GM18507 (cell line): ENCODE measurements at regions not wholly inside any gene's neighbourhood (a gene's known extent, or its start where the extent isn't known, plus 50 kb on each side); places are given as distances from the start of the nearest gene placed in this dataset.
"Not testable (repeated sequence)": the region's sequence is repeated elsewhere in the genome, so short reads cannot be mapped to it uniquely, and the experiment has no call there.

Source experiments
- DNase-seq: peaks from one replicate; pipeline ENCODE4 v3.0.0; 2011; ENCODE audit warnings: low read depth; ENCODE audit not compliant: insufficient read length; ENCODE audit errors: extremely low spot score
- FAIRE-seq: peaks from 2 replicates; lab custom pipeline; 2011; peaks lifted over from hg19 to GRCh38; lab: Jason Lieb, UNC

GRCh38 chr22:27240298-27241075 lies 561.1 kb downstream of the MN1 start:
- DNase-seq (no peak), FAIRE-seq (no peak)

GRCh38 chr22:27241430-27242321 lies 559.9 kb downstream of the MN1 start:
- FAIRE-seq (no peak), DNase-seq (no peak)

GRCh38 chr22:27242474-27242873 lies 559.1 kb downstream of the MN1 start:
- DNase-seq (no peak), FAIRE-seq (no peak)

GRCh38 chr22:27242917-27243589 lies 558.5 kb downstream of the MN1 start:
- DNase-seq (no peak), FAIRE-seq (no peak)

- no peak for DNase-seq
- no peak for FAIRE-seq
These were observed 557.2 kb downstream of the MN1 start for GRCh38 chr22:27244328-27244727.

- FAIRE-seq (no peak), DNase-seq (no peak)
These were observed 556.5 kb downstream of the MN1 start for GRCh38 chr22:27245056-27245455.

GRCh38 chr22:27246558-27246957 lies 555.0 kb downstream of the MN1 start:
- FAIRE-seq (no peak), DNase-seq (no peak)

- DNase-seq (no peak), FAIRE-seq (no peak)
These were observed 553.7 kb downstream of the MN1 start for GRCh38 chr22:27247701-27248434.

GRCh38 chr22:27250418-27250817 lies 551.1 kb downstream of the MN1 start:
- DNase-seq, result no peak
- FAIRE-seq, result no peak

GRCh38 chr22:27250886-27251285 lies 550.7 kb downstream of the MN1 start:
- FAIRE-seq, result no peak
- DNase-seq, result no peak

- FAIRE-seq (no peak), DNase-seq (no peak)
These were observed 550.0 kb downstream of the MN1 start for GRCh38 chr22:27251563-27251962.

- FAIRE-seq, result no peak
- DNase-seq, result no peak
These were observed 549.1 kb downstream of the MN1 start for GRCh38 chr22:27252282-27253049.

GRCh38 chr22:27253108-27253902 lies 548.3 kb downstream of the MN1 start:
- DNase-seq (no peak), FAIRE-seq (no peak)

- FAIRE-seq, DNase-seq: not testable (repeated sequence)
These were observed 547.5 kb downstream of the MN1 start for GRCh38 chr22:27254063-27254462.

- FAIRE-seq, result no peak
- no peak for DNase-seq
These were observed 546.0 kb downstream of the MN1 start for GRCh38 chr22:27255580-27255979.

GRCh38 chr22:27257987-27258386 lies 543.6 kb downstream of the MN1 start:
- DNase-seq, result no peak
- no peak for FAIRE-seq

- no peak for DNase-seq
- FAIRE-seq, result no peak
These were observed 542.9 kb downstream of the MN1 start for GRCh38 chr22:27258616-27259172.

- DNase-seq, result no peak
- no peak for FAIRE-seq
These were observed 542.1 kb downstream of the MN1 start for GRCh38 chr22:27259433-27259832.
